D721Med (cell line): ENCODE measurements at regions not wholly inside any gene's neighbourhood (a gene's known extent, or its start where the extent isn't known, plus 50 kb on each side); places are given as distances from the start of the nearest gene placed in this dataset.

Source experiments
- DNase-seq: peaks from one replicate; pipeline ENCODE4 v3.0.0; 2011; ENCODE audit warnings: low spot score; ENCODE audit not compliant: insufficient read length
- FAIRE-seq: peaks from 2 replicates; lab custom pipeline; 2011; peaks lifted over from hg19 to GRCh38; lab: Jason Lieb, UNC
- TF ChIP-seq, protein P1 (sequence below): IDR thresholded peaks from 2 replicates; pipeline ENCODE4 v1.5.1; 2012; ENCODE audit warnings: mild to moderate bottlenecking, control low read depth; ENCODE audit not compliant: insufficient read depth; ENCODE audit errors: missing control alignments

DNA sequence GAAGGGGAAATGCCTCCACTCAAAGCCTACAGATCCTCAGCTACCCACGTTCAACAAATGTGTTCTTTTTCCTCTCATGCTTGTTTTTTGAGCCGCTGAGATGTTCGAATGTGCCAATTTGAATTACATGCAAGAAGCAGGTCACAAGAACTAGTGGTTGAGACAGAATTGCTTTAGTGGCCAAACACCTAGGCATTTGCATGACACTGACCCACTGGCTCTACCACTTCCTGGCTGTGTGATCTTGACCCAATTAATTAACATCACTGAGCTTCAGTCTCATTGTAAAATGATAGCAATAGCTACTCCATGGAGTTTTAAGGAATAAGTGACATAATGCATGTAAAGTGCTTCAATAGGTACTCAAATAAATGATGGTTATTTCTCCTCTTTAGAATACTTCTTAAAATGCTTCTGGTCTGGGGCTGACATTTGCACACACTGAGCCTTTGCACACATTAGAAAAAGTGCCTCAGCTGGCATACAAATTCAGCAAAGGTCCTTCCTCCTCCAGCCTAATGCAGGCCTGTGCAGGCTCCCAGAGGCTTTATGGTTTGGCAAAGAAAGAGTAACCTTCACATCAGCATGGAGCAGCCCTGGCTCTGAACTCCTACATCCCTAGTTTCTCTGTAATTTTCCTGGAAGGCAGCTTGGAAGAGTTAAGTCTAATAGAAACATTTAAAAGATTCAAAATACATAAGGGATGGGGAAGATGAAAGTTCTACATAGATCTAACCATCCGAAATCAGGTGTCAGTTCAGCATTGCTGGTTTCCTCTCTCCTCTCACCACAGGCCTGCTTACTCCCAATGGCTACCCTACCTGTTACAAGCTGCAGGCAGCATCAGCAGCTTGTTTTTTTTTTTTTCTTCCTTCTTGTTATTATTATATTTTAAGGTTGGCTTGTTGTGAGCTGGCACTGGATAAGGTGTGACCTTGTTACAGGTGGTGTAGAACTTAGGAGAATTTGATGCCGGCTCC lies 107.4 kb downstream of the TBX19 start:
- TF ChIP-seq, protein P1, sequence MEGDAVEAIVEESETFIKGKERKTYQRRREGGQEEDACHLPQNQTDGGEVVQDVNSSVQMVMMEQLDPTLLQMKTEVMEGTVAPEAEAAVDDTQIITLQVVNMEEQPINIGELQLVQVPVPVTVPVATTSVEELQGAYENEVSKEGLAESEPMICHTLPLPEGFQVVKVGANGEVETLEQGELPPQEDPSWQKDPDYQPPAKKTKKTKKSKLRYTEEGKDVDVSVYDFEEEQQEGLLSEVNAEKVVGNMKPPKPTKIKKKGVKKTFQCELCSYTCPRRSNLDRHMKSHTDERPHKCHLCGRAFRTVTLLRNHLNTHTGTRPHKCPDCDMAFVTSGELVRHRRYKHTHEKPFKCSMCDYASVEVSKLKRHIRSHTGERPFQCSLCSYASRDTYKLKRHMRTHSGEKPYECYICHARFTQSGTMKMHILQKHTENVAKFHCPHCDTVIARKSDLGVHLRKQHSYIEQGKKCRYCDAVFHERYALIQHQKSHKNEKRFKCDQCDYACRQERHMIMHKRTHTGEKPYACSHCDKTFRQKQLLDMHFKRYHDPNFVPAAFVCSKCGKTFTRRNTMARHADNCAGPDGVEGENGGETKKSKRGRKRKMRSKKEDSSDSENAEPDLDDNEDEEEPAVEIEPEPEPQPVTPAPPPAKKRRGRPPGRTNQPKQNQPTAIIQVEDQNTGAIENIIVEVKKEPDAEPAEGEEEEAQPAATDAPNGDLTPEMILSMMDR, result no peak
- FAIRE-seq (no peak), DNase-seq (no peak)

DNA sequence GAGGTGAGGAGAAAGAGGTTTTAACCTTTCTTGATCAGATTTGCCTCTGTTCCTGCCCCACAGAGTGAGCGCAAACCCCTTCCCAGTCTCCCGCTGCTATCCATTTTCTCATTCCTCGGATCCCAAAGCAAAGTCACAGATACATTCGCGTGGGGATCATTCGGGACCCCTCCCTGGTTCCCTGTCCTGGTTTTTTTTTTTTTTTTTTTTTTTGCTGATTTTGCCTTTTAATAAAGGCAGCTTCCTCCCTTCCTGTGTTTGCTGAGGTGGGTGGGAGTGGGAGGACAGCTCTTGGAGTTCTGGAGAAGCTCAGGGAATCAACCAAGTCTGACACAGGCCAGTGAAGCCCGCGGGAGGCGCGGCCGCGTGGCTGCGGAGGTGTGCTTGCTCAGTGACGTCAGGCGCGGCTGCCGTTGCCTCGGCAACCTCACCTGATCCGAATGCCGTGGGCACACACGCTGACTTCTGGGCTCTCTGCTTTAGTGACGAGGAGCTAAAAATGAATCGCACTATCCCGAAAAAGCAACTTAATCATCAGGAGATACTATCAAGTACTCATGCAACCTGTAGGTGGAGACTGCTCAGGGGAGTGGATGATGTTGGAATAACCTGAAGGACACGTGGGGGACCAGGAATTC lies 106.4 kb downstream of the TBX19 start:
- FAIRE-seq (no peak), DNase-seq (no peak)
- TF ChIP-seq, protein P1, result no peak

DNA sequence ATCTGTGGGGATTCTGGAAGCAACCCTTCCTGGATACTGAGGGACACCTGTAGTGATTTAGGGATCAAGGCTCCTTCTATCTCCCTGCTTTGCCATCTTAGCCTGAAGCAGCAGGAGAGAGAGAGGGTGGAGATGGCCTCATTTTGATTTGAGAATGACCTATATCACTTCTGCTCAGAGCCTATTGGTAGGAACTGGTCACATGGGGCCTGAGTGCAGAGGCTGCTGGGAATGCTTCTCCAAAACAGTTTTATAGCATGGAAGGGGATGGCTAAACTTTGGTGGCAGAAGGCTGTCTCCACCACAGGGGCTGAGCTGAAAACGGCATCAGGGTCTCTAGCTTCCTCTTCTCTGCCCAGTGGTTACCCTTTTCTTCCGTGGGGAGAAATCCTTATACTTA lies 105.8 kb downstream of the TBX19 start:
- TF ChIP-seq, protein P1, result no peak
- FAIRE-seq (no peak), DNase-seq (no peak)

DNA sequence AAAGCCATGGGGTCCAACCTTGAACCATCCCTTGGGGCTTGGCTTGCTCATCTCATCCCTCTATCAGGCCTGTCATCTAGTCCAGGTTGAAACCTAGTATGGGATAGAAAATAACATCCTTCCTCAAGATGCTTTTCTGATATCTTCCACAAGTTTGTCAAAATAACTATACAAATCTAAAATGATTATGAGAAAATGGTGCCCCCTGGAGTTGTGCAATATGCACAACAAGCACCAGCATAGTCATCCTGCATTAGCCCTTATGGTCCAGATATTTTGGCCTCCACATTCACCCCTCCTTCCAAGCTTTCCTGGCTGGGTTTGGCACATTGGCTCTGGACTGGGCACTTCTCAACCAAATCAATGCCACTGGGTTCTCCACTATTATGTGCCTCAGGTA lies 101.2 kb downstream of the TBX19 start:
- DNase-seq (no peak), FAIRE-seq (no peak)
- TF ChIP-seq, protein P1, result no peak

DNA sequence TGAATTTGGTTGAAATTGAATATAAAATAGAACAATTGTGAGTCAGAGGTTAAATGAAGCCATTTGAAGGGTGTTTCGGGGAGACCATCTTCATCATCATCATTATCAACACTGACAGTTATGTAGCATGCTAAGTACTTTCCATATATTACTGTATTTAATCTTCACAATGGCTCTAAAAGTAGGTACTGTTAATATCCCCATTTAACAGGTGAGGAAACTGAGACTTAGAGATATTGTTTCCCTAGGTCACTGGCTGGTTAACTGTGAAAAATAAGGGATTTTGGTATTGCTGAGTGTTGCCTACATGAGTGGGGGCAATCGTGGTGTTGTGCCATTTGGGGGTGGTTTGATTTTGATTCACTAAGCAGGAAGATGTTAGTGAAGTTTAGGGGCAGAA lies 100.3 kb downstream of the TBX19 start:
- no peak for FAIRE-seq
- TF ChIP-seq, protein P1, result no peak
- no peak for DNase-seq

DNA sequence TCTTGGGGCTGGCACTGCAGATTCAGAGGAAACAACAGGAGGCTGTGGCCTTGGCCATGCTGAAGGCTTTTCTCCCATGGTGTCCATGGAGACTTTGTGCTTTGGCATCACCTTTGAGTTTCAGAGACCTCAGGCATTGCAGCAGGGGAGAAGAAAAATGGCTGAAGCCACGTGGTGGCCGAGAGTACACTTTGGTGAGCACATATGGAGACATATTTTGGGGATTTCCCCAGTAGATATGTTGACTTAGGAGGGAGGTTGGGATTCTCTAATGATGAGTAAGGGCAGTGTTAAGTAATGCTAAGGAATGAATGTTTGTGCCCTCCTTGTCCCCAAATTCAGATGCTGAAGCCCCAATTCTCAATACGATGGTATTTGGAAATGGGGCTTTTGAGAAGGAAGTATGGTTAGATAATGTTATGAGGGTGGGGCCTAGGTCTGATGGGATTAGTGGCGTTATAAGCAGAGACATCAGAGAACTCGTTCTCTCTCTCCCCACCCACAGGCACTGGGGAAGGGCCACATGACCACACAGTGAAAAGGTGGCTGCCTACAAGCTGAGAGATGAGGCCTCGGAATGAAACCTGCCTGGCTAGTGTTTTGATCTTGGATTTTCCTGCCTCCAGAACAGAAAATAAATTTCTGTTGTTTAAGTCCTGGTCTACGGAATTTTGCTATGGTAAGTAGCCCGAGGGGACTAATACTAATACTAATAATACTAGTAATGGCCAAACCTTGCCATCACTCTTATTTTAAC lies 98.6 kb downstream of the TBX19 start:
- TF ChIP-seq, protein P1, result no peak
- FAIRE-seq (no peak), DNase-seq (no peak)
